GM18907 (cell line): ENCODE measurements at regions not wholly inside any gene's neighbourhood (a gene's known extent, or its start where the extent isn't known, plus 50 kb on each side); places are given as distances from the start of the nearest gene placed in this dataset.
"Not testable (repeated sequence)": the region's sequence is repeated elsewhere in the genome, so short reads cannot be mapped to it uniquely, and the experiment has no call there.

Experiments used
- ATAC-seq: cut with Tn5 transposase; IDR thresholded peaks from one replicate; pipeline ENCODE4 v1.9.1; 2021; ENCODE audit warnings: mild to moderate bottlenecking, moderate library complexity; ENCODE audit not compliant: unreplicated experiment

DNA sequence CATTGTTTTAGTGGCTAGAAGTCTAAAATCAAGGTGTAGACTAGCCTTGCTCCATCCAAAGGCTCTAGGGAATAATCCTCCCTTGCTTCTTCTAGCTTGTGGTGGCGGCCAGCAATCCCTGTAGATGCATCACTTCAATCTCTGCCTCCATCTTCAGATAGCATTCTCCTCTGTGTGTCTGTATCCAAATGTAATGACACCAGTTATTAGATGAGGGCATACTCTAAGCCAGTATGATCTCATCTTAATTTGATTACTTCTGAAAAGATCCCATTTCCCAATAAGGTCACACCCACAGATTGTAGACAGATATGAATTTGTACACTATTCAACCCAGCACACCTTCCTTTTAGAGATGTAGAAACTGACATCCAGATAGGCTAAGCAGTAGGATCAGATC, 334.5 kb upstream of the KCNMB2 start:
- ATAC-seq: no peak

DNA sequence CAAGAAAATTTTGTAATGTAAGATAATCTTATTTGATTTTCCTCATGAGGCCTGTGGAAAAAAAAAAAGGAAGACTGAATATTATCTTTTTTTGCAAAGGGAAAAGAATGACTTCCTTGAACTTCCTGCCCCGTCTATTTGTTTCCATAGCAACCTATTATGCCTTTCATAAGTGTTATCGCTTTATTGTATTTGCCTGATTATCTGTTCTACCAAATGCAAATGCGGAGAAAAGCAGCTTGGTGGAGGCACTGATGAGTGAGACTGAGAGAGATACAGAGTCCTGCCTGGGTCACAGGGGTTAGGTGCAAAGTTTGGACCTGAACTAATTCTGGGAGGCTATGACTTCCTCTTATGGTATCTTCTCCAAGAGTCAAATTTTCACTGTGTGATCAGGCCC, 334.0 kb upstream of the KCNMB2 start:
- ATAC-seq: no peak

DNA sequence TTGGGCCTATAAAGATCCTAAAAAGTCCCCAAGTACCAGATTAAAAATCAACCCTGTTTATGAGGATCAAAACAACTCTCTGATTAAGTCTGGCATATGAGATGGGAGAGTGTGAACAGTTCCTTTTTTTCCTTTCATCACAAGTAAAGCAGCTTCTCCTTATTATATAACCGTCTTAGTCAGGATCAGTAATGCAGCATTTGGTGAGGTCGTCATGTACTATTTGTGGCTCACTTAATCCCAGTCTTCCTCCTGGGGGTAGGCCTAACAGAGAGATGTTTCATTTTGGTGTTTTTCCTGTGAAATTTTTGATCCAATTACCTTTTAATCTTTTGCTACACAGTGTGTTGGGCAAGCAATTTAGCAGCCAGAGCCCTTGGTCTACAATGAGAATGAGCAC, 333.1 kb upstream of the KCNMB2 start:
- no peak for ATAC-seq

DNA sequence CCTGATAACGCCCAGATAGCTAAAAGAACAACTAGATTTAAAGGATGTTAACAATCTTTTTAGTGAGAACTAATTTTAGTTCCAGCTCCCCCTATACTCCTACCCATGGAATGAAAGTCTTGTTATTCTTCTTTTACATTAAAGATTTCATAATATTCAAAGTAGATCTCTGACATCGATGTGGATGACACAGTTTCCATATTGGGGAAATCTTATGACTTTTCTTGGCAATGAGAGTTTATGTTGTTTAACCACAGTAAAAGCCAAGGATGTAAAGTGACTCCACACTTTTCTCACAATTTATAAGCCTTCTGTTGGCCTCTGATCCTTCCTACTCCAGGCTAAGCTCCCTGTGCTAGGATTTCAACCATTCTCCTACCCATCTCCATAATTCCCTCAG, 332.6 kb upstream of the KCNMB2 start:
- ATAC-seq: no peak

DNA sequence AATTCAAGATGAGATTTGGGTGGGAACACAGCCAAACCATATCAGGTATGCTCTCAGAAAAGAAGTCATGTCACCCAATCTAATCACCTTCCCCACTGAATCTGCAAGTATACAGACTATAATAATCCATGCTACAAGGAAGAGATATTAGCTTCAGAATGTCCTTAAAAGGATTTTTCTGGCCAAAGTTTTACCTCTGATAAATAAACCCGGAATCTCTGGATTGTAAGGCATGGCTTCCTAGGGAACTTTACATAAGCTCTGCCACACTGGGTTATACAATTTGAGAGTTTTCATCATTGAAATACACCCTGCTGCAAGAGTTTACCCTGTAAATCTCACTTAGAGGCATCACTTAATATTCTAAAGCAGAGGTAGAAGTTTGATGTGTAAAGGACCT, 330.5 kb upstream of the KCNMB2 start:
- ATAC-seq: no peak

DNA sequence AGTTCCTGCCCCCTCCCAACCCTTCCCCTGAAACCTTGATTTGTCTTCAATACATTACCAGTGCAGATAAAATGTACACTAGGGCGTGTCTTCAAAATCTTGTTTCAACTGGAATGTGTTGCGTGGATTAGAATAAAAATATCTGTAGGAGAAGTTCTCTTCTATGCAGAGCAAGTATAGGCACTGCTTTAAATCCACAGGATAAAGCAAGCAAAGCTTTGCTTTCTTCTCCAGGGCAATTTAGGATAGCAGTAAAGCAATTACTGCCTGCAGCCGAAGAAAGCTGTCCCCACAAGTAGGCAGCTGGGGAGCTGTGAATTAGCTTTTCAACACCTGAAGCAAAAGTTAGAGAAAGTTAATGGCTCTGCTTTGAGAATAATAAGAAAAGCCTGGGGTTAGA, 329.7 kb upstream of the KCNMB2 start:
- no peak for ATAC-seq

DNA sequence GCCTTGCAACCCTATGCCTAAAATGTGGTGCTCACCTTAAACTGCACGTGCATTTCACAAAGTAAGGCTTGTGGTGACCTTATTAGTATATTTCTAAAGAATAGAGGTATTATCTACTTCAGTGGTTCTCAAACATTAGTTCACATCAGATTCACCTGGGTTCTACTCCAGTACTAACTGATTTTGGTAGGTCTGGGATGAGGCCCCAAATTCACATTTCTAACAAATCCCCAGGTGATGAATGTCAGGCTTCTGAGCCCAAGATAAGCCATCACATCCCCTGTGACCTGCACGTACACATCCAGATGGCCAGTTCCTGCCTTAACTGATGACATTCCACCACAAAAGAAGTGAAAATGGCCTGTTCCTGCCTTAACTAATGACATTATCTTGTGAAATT, 329.1 kb upstream of the KCNMB2 start:
- not testable (repeated sequence) for ATAC-seq

DNA sequence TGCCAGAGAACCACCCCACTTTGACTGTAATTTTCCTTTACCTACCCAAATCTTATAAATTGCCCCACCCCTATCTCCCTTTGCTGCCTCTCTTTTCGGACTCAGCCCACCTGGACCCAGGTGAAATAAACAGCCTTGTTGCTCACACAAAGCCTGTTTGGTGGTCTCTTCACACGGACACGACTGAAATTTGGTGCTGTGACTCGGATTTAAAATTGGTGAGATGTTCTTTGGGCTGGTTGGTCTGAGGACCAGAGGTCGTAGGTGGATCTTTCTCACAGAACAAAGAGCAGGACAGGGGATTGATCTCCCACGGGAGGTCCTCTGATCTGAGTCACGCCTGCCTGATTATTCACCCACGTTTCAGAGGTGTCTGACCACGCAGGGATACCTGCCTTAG, 328.6 kb upstream of the KCNMB2 start:
- not testable (repeated sequence) for ATAC-seq

DNA sequence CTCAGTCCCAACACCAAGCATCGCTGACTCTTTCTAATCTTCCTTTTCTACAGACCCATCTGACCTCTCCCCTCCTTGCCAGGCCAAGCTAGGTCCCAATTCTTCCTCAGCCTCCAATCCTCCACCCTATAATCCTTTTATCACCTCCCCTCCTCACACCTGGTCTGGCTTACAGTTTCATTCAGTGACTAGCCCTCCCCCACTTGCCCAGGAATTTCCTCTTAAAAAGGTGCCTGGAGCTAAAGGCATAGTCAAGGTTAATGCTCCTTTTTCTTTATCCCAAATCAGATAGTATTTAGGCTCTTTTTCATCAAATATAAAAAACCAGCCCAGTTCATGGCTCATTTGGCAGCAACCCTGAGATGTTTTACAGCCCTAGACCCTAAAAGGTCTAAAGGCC, 327.1 kb upstream of the KCNMB2 start:
- ATAC-seq: not testable (repeated sequence)

DNA sequence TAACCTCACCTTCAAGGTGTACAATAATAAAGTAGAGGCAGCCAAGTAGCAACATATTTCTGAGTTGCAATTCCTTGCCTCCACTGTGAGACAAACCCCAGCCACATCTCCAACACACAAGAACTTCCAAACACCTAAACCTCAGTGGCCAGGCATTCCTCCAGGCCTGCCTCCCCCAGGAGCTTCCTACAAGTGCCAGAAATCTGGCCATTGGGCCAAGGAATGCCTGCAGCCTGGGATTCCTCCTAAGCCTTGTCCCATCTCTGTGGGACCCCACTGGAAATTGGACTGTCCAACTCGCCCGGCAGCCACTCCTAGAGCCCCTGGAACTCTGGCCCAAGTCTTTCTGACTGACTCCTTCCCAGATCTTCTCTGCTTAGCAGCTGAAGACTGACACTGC, 326.6 kb upstream of the KCNMB2 start:
- ATAC-seq: not testable (repeated sequence)

DNA sequence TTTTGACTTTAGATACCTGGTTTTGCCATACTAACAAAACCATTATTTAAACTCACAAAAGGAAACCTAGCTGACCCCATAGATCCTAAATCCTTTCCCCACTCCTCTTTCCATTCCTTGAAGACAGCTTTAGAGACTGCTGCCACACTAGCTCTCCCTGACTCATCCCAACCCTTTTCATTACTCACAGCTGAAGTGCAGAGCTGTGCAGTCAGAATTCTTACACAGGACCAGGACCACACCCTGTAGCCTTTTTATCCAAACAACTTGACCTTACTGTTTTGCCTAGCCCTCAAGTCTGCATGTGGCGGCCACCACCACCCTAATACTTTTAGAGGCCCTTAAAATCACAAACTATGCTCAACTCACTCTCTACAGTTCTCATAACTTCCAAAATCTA, 325.1 kb upstream of the KCNMB2 start:
- ATAC-seq: not testable (repeated sequence)

DNA sequence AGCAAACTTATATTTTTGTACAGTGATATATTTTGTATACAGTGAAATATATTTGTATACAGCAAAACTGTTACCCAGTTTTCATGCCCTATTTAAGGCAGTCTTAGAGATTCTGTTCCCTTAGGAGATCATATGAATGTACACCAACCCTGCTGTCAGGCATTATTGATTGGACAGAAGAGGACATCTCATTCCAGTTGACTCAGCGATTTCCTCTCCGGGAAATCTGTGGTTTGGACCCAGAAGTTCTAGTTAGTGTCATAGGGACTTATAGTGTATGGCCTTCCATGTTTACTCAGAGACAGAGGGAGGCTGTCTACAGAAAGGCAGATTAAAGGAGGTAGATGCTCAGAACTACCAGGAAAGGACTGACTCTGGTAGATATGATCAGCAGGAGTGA, 318.8 kb upstream of the KCNMB2 start:
- ATAC-seq: no peak

DNA sequence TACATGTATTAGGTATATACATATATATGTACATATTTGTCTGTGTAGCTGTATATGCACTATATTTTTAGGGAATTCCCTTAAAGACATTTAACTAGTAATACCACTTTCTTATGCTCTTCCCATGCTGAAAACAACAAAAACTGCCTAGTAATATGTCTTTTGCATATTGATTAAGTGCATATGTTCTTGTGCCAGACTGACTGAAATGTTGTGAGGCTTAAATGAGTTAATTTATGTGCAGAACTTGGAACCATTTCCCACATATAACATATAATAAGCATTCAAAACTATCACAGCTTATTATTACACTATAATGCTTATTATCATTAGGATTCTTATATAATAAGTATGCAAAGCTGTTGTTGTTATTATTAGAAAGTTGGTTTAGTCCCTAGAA, 318.0 kb upstream of the KCNMB2 start:
- no peak for ATAC-seq

DNA sequence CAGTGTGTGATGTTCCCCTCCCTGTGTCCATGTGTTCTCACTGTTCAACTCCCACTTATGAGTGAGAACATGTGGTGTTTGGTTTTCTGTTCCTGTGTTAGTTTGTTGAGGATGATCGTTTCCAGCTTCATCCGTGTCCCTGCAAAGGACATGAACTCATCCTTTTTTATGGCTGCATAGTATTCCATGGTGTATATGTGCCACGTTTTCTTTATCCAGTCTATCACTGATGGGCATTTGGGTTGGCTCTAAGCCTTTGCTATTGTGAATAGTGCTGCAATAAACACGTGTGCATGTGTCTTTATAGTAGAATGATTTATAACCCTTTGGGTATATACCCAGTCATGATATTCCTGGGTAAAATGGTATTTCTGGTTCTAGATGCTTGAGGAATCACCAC, 316.6 kb upstream of the KCNMB2 start:
- ATAC-seq: not testable (repeated sequence)

DNA sequence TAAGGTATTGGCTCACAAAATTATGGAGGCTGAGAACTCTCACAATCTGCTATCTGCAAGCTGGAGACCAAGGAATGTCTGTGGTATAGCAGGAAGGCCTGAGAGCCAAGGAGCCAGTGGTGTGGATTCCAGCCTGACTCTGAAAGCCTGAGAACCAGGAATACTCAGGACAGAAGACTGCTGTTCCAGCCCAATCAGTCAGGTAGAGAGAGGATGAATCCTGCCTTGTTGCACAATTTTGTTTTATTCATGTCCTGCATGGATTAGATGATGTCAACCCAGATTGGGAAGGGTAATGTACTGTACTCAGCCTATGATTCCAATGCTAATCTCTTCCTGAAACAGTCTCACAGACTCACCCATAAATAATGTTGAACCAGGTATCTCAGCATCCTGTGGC, 312.4 kb upstream of the KCNMB2 start:
- no peak for ATAC-seq

DNA sequence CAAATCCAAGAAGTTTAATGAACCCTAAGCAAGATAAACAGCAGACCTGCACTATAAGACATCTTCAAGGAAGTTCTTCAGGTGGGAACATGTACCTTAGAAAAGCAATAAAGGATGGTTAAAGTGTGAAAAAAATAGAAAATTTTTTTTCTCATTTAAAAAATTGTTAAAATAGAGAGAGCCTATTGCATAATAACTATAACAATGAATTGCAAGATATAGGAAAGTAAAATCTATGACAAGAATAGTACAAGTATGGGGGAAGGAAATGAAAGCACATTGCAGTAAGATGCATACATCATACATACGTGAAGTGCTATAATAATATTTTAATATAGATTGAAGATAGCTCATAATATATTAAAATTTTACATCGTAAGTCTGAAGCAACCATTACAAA, 310.1 kb upstream of the KCNMB2 start:
- ATAC-seq: no peak

DNA sequence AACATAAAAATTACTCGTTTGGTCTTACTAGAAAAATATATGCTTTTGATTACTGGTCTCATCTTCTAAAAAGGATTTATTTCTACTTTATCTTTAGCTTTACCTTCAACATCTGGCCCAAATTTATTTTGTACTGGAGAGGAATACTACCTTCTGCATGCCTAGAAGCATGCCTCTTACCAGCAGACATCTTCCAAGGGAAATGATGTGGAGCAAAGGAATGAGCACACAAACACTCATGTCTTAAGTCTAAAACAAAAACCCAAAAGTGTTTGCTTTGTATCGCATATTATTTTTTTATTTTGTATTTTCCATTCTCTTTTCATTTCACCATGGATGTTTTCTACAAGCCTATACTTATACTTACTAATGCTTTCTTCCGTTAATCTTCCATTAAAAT, 304.6 kb upstream of the KCNMB2 start:
- no peak for ATAC-seq

DNA sequence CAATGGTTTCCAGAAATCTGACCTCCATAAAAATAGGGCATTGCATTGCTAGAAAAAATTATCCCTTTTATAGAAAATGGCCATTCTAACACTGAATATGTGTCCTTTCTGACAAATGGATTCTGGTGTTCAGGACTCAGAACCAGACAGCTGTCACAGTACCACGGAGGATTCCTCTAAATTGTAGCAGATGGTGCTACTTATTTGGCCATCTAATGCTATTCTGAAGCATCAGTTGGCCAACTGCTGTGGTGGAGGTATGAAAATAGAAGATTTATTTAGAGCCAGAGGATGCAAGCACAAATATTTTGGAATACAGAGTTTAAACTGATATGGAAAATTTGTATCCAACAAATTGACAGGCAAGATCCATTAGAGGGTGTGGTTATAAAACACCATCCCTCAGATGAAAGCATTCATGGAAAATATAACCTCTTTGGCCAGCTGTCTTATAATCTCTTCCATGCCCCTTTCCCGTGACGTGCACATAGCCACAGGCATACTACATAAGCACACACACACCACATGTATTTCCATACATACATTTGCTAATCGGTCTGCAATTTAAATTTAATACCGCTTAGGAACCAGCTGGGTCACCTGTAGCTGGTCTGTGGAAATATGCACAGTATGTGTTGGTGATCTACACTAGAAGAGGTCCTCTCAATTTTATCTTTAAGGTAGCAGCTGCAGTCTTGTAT, 302.7 kb upstream of the KCNMB2 start:
- no peak for ATAC-seq

DNA sequence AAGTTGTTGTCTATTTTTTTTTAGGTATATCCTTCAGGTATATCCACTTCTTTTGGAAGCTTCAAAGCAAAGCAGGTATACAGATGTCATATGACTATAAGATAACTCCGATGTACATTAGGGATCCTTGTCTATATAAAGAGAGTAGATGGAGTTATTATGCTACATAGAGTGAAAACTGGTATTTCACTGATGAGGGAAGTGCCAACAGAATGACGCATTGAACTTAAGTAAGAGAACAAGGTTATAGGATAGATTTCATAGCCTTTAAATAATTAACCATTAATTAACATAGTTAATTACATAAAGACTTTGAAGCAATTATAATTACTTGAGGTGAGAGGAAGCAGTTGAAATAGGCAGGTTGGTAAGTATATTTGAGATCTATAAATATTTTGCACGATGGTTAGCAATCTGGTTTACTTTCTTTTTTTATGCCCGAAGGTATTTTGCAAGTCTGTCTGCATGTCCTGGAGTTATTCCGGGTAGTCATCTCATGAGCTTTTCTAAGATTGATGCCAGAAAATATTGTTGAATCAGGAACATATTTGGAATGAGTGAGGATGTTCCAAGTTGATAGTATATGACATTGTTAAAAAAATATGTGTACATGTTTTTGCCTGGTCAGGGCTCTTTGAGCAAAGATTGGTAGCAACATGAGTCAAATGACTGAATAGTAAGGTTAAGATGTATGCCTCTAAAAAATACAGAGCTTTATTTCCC, 299.5 kb upstream of the KCNMB2 start:
- ATAC-seq: no peak

DNA sequence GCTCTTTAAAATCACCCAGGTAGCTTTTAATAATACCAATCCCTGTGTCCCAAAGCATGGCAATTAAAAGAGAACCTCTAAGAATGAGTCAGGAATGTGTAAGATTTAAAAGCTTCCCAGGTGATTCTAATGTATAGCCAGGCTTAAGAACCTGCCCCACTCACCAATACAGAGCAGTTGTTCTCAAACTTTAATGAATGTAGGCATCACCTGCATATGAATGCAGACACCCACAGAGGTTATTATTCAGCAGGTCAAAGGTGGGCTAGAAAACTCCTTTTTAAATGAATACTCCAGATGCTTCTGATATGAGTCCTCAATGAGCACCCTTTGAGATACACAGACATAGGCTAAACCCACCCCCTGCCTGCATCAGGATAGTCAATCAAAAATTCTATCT, 298.1 kb upstream of the KCNMB2 start:
- no peak for ATAC-seq

DNA sequence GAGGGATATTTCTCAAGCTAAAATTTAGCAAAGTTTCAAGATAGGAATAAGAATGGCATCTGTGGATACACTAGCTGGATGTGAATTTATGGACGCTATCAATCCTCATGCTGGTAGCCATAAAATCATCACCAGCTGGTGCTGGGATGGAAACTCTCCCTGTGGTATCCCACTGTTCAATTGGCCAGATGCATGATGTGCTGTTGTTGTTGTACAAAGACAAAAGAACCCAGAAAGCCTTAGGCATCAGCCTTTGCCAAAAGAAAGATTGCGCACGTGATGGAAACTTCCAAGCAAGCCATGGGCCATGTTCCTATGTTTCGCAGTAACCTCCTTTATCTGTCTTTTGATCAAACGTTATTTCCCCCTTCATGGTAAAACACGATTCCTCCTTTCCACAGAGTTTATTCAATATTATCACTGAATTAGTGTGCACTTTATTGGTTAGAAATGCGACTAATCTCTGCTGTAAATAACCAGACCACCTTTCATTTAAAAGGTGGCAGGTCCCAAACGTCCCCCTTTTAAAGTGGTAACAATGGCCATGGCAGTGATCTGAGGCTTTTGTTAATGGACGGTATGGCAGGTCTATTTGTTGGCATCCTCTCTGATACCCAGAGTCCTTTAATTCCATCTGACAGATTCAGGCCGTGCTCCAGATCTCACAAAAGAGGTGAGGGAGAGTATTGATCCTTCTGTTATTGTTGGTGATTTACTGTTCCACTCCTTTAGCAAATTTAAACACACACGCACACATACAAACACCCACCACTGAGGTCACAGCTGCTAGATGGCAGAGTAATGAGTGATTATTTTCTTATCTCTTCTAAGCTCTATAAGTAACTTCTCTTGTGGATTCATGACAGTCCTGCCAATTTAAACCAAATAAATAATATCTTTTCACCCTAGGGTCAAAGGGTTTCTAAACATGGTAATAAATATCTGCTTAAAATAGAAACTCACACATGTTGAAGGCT, 291.2 kb upstream of the KCNMB2 start:
- no peak for ATAC-seq

DNA sequence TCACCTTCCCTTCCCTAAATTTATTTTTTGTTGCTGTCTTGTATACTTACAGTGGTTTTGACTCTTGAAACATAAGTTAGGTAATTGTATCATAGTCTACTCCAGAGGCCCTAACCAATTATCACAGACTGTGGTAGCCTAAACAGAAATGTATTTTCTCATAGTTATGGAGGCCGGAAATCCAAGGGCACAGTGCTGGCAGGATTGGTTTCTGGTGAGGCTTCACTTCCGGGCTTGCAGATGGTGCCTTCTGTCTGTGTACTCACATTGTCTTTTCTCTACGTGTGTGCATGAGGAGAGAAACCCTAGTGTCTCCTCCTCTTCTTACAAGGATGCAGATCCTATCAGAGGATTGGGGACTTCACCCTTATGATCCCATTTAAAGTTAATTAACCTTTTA, 290.2 kb upstream of the KCNMB2 start:
- no peak for ATAC-seq
